ENCODE measurements at regions not wholly inside any gene's neighbourhood (a gene's known extent, or its start where the extent isn't known, plus 50 kb on each side); places are given as distances from the start of the nearest gene placed in this dataset.

DNA sequence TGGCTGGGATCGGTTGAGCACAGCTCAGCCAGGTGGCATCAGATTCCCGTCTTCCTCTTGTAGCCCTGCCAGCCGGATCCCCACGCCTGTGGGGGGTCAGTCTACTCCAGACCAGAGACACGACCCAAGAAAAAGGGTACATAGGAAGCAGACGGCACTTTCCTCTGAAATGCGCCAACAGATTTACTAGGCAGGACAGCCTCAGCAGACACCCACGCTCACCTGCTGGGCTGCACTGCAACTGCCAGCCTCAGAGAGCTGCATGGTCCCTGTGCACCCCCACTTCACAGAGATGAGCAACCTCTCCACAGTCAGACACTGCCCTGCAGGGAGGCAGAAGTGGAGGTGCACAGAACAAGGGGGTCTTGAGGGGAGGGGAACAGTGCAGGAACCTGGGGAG, 75.7 kb upstream of the OTOS start:
- TF ChIP-seq CTCF (IDR thresholded peaks at IDR 0.05) (no peak), POLR2A (IDR thresholded peaks at IDR 0.05) (no peak)
